B cell (primary cell): ENCODE measurements at regions not wholly inside any gene's neighbourhood (a gene's known extent, or its start where the extent isn't known, plus 50 kb on each side); places are given as distances from the start of the nearest gene placed in this dataset.
"Not testable (repeated sequence)": the region's sequence is repeated elsewhere in the genome, so short reads cannot be mapped to it uniquely, and the experiment has no call there.

Experiments used
- ATAC-seq: fragments of 200-7000 bp; cut with Tn5 transposase; one replicate; pipeline ENCODE4 v1.10.0; 2021; ENCODE audit warnings: low read depth, mild to moderate bottlenecking, moderate number of reproducible peaks, moderate library complexity
- CTCF ChIA-PET: fragments of 350-600 bp; sonication (Branson Sonifier 250); formaldehyde crosslinking; loops from one replicate; lab custom pipeline; 2021; ENCODE audit warnings: antibody characterized with exemption, inconsistent platforms; lab: Charles Lee
- POLR2A ChIA-PET: fragments of 350-600 bp; sonication (Branson Sonifier 250); formaldehyde crosslinking; loops from one replicate; lab custom pipeline; 2021; ENCODE audit warnings: antibody characterized with exemption; lab: Charles Lee
- DNase-seq: peaks from one replicate; pipeline ENCODE4 v3.0.0; 2013
- H2AFZ ChIP-seq: 2 replicates; pipeline ENCODE4 v1.6.1; 2012; ENCODE audit warnings: mild to moderate bottlenecking, low read depth, low read length; ENCODE audit not compliant: insufficient read depth, poor library complexity, severe bottlenecking
- H3K27ac ChIP-seq, 2 donors: 1 replicate in 1 of 2; 2 replicates in 1 of 2; pipeline ENCODE4 v1.5.1; 2012 to 2013; ENCODE audit warnings: low read length in 2 of 2, mild to moderate bottlenecking in 2 of 2, moderate library complexity in 1 of 2
- H3K27me3 ChIP-seq, 4 experiments: fragments of 200-600 bp in 1 of 4; sonication (generic) in 1 of 4; replicated peaks in 1 of 4; 1 replicate in 2 of 4; 2 replicates in 2 of 4; pipeline versions ENCODE4 v1.6.1 to v1.7.0; 2013 to 2016; ENCODE audit warnings: low read length in 3 of 4, mild to moderate bottlenecking in 2 of 4, mixed read lengths in 1 of 4, moderate library complexity in 1 of 4; ENCODE audit not compliant: insufficient read depth in 4 of 4, control insufficient read depth in 3 of 4; ENCODE audit errors: control extremely low read depth in 1 of 4
- H3K36me3 ChIP-seq, 2 experiments: replicated peaks in 1 of 2; 1 replicate in 1 of 2; 2 replicates in 1 of 2; pipeline versions ENCODE4 v1.6.1 to v1.7.1; 2013; ENCODE audit warnings: low read length in 1 of 2; ENCODE audit not compliant: insufficient read depth in 2 of 2, control insufficient read depth in 1 of 2; ENCODE audit errors: control extremely low read depth in 1 of 2, extremely low read depth in 1 of 2
- H3K4me1 ChIP-seq, 2 donors: fragments of 200-600 bp in 1 of 2; sonication (generic) in 1 of 2; 1 replicate in 1 of 2; 2 replicates in 1 of 2; pipeline versions ENCODE4 v1.5.1 to v1.6.1; 2013 to 2017; ENCODE audit warnings: low read length in 2 of 2; ENCODE audit not compliant: control insufficient read depth in 2 of 2, insufficient read depth in 2 of 2
- H3K4me2 ChIP-seq: replicated peaks from 2 replicates; pipeline ENCODE3; 2012; ENCODE audit warnings: mild to moderate bottlenecking, low read depth, low read length; ENCODE audit not compliant: poor library complexity, severe bottlenecking
- H3K4me3 ChIP-seq, 5 experiments: fragments of 200-600 bp in 1 of 5; sonication (generic) in 1 of 5; 1 replicate in 3 of 5; 2 replicates in 2 of 5; pipeline versions ENCODE4 v1.5.1 to v1.7.0; 2011 to 2016; ENCODE audit warnings: low read length in 4 of 5, mild to moderate bottlenecking in 4 of 5, low read depth in 2 of 5, control low read depth in 1 of 5, moderate library complexity in 1 of 5; ENCODE audit not compliant: insufficient read depth in 1 of 5; ENCODE audit errors: control extremely low read depth in 1 of 5, extremely low read depth in 1 of 5
- H3K79me2 ChIP-seq: fragments of 200-600 bp; sonication (generic); one replicate; pipeline ENCODE4 v1.6.0; 2016; ENCODE audit warnings: low read length; ENCODE audit not compliant: control insufficient read depth, insufficient read depth
- H3K9ac ChIP-seq: fragments of 200-600 bp; sonication (generic); 2 replicates; pipeline ENCODE4 v1.6.1; 2017; ENCODE audit warnings: mild to moderate bottlenecking, low read length, moderate library complexity
- H3K9me3 ChIP-seq, 3 donors: one replicate each; pipeline versions ENCODE4 v1.6.1 to v1.7.1; 2013; ENCODE audit warnings: low read length in 2 of 3; ENCODE audit not compliant: control insufficient read depth in 2 of 3, insufficient read depth in 1 of 3; ENCODE audit errors: control extremely low read depth in 1 of 3
- H4K20me1 ChIP-seq: 2 replicates; pipeline ENCODE4 v1.6.0; 2012; ENCODE audit warnings: mild to moderate bottlenecking, low read length; ENCODE audit not compliant: insufficient read depth, control insufficient read depth, poor library complexity, severe bottlenecking
- H3K27ac Mint-ChIP-seq: one replicate; pipeline ENCODE4 v1.8.0; 2021; ENCODE audit warnings: mixed read lengths
- H3K27me3 Mint-ChIP-seq: one replicate; pipeline ENCODE4 v1.8.0; 2021; ENCODE audit warnings: mixed read lengths
- H3K4me1 Mint-ChIP-seq: one replicate; pipeline ENCODE4 v1.8.0; 2021; ENCODE audit warnings: mixed read lengths
- H3K4me3 Mint-ChIP-seq: one replicate; pipeline ENCODE4 v1.8.0; 2021; ENCODE audit warnings: mixed read lengths
- H3K9me3 Mint-ChIP-seq: one replicate; pipeline ENCODE4 v1.8.0; 2022; ENCODE audit warnings: mixed read lengths; ENCODE audit not compliant: insufficient read depth
- CTCF ChIP-seq: fragments of 200-600 bp; IDR thresholded peaks from one replicate; pipeline ENCODE4 v1.8.0; 2022; ENCODE audit warnings: antibody characterized with exemption, mild to moderate bottlenecking
- EZH2 ChIP-seq: IDR thresholded peaks from 2 replicates; pipeline ENCODE4 v1.6.1; 2012; ENCODE audit warnings: borderline replicate concordance, low read depth, mild to moderate bottlenecking, moderate library complexity, low read length; ENCODE audit not compliant: insufficient read depth, poor library complexity, severe bottlenecking
- WGBS: methylation state at CpG from one replicate; pipeline ENCODE4 v1.1.5; 2013; ENCODE audit warnings: missing lambda C conversion rate; ENCODE audit not compliant: insufficient coverage; 5-methylcytosine and 5-hydroxymethylcytosine counted together
- intact Hi-C: fragments of 100-400 bp; cut with micrococcal nuclease; formaldehyde crosslinking; loops from one replicate; pipeline ENCODE4 v1.10.0; 2022

GRCh38 chr5:125992050-125992449, 431.2 kb upstream of the GRAMD2B start:
- H3K9ac ChIP-seq: no peak overlapping the region
- H3K36me3 ChIP-seq: no peaks in the 10 kb centered on the region
- Mint-ChIP-seq H3K4me1 (no peaks in the 10 kb centered on the region), H3K9me3 (peaks cover 3% of the 10 kb centered on the region), H3K27ac (no peak overlapping the region), H3K4me3 (no peak overlapping the region), H3K27me3 (peaks cover 14% of the 10 kb centered on the region)
- H2AFZ ChIP-seq: no peak overlapping the region
- H3K9me3 ChIP-seq: peaks cover 0 to 3% (median 0%) of the 10 kb centered on the region in 3 donors
- no peak for DNase-seq
- intact Hi-C loops: no loop called here
- no peak overlapping the region for H3K4me3 ChIP-seq
- H3K4me2 ChIP-seq: no peak overlapping the region
- no CpG with 5 or more reads among the region's 4 CpGs for WGBS
- no peaks in the 10 kb centered on the region for H3K4me1 ChIP-seq
- no peak overlapping the region for H3K27ac ChIP-seq
- H3K79me2 ChIP-seq: no peaks in the 10 kb centered on the region
- POLR2A ChIA-PET: no interaction called here
- no peaks in the 10 kb centered on the region for H3K27me3 ChIP-seq
- no peaks in the 10 kb centered on the region for H4K20me1 ChIP-seq
- TF ChIP-seq CTCF (no peak), EZH2 (no peak)
- ATAC-seq: no peak
- CTCF ChIA-PET: no interaction called here

- H3K4me1 ChIP-seq, H3K36me3 ChIP-seq, H3K4me2 ChIP-seq, H3K27me3 ChIP-seq, H3K27ac Mint-ChIP-seq, POLR2A ChIA-PET, intact Hi-C loops, H3K27me3 Mint-ChIP-seq, H4K20me1 ChIP-seq, ATAC-seq, H3K9ac ChIP-seq, H3K9me3 Mint-ChIP-seq, H3K79me2 ChIP-seq, H3K9me3 ChIP-seq, DNase-seq, H2AFZ ChIP-seq, CTCF ChIA-PET, H3K4me1 Mint-ChIP-seq, H3K4me3 ChIP-seq, H3K4me3 Mint-ChIP-seq, H3K27ac ChIP-seq: not testable (repeated sequence)
- no CpG with 5 or more reads among the region's 5 CpGs for WGBS
Observed at GRCh38 chr5:125999271-126000030, 423.8 kb upstream of the GRAMD2B start.
